ENCODE measurements at regions not wholly inside any gene's neighbourhood (a gene's known extent, or its start where the extent isn't known, plus 50 kb on each side); places are given as distances from the start of the nearest gene placed in this dataset.
"Not testable (repeated sequence)": the region's sequence is repeated elsewhere in the genome, so short reads cannot be mapped to it uniquely, and the experiment has no call there.

GRCh38 chr12:62006076-62006732 is 254.0 kb upstream of the USP15 start:
- DNase-seq (ENCODE audit: low read depth in 2 of 2): no peak

GRCh38 chr12:62008703-62009102 is 251.5 kb upstream of the USP15 start:
- DNase-seq (ENCODE audit: low read depth in 2 of 2): no peak

GRCh38 chr12:62009445-62009844 is 250.8 kb upstream of the USP15 start:
- DNase-seq (ENCODE audit: low read depth in 2 of 2): no peak

GRCh38 chr12:62010331-62010906 is 249.8 kb upstream of the USP15 start:
- not testable (repeated sequence) for DNase-seq (ENCODE audit: low read depth in 2 of 2)

GRCh38 chr12:62010973-62011372 is 249.2 kb upstream of the USP15 start:
- not testable (repeated sequence) for DNase-seq (ENCODE audit: low read depth in 2 of 2)

- DNase-seq (ENCODE audit: low read depth in 2 of 2): no peak
Observed at GRCh38 chr12:62014330-62014729, 245.9 kb upstream of the USP15 start.

- DNase-seq (ENCODE audit: low read depth in 2 of 2): no peak
Observed at GRCh38 chr12:62016021-62016420, 244.2 kb upstream of the USP15 start.

- no peak for DNase-seq (ENCODE audit: low read depth in 2 of 2)
Observed at GRCh38 chr12:62021808-62022207, 238.4 kb upstream of the USP15 start.

GRCh38 chr12:62028536-62028935 is 231.7 kb upstream of the USP15 start:
- no peak for DNase-seq (ENCODE audit: low read depth in 2 of 2)

- no peak for DNase-seq (ENCODE audit: low read depth in 2 of 2)
Observed at GRCh38 chr12:62032870-62033269, 227.3 kb upstream of the USP15 start.

GRCh38 chr12:62044450-62045135 is 215.6 kb upstream of the USP15 start:
- DNase-seq (ENCODE audit: low read depth in 2 of 2): no peak

- DNase-seq (ENCODE audit: low read depth in 2 of 2): no peak
Observed at GRCh38 chr12:62045211-62045610, 215.0 kb upstream of the USP15 start.

- no peak for DNase-seq (ENCODE audit: low read depth in 2 of 2)
Observed at GRCh38 chr12:62050785-62051184, 209.4 kb upstream of the USP15 start.

- no peak for DNase-seq (ENCODE audit: low read depth in 2 of 2)
Observed at GRCh38 chr12:62069976-62070375, 190.2 kb upstream of the USP15 start.

- not testable (repeated sequence) for DNase-seq (ENCODE audit: low read depth in 2 of 2)
Observed at GRCh38 chr12:62073236-62073635, 187.0 kb upstream of the USP15 start.

- no peak for DNase-seq (ENCODE audit: low read depth in 2 of 2)
Observed at GRCh38 chr12:62075870-62076269, 184.3 kb upstream of the USP15 start.

GRCh38 chr12:62078020-62078419 is 182.2 kb upstream of the USP15 start:
- no peak for DNase-seq (ENCODE audit: low read depth in 2 of 2)

GRCh38 chr12:62082448-62082847 is 177.8 kb upstream of the USP15 start:
- no peak for DNase-seq (ENCODE audit: low read depth in 2 of 2)

- DNase-seq (ENCODE audit: low read depth in 2 of 2): no peak
Observed at GRCh38 chr12:62098132-62098531, 162.1 kb upstream of the USP15 start.

- no peak for DNase-seq (ENCODE audit: low read depth in 2 of 2)
Observed at GRCh38 chr12:62103748-62104147, 156.5 kb upstream of the USP15 start.

- DNase-seq (ENCODE audit: low read depth in 2 of 2): no peak
Observed at GRCh38 chr12:62106547-62107185, 153.5 kb upstream of the USP15 start.

GRCh38 chr12:62113366-62114011 is 146.7 kb upstream of the USP15 start:
- no peak for DNase-seq (ENCODE audit: low read depth in 2 of 2)
